ENCODE measurements at regions not wholly inside any gene's neighbourhood (a gene's known extent, or its start where the extent isn't known, plus 50 kb on each side); places are given as distances from the start of the nearest gene placed in this dataset.

- TF ChIP-seq CEBPB (IDR thresholded peaks at IDR 0.05; ENCODE audit: low read depth, low read length) (no peak), POLR2A (IDR thresholded peaks at IDR 0.05; ENCODE audit: control extremely low read depth in 1 of 2, low read depth in 2 of 2, low read length in 2 of 2) (no peak), ATF2 (IDR thresholded peaks at IDR 0.05; ENCODE audit: low read length) (no peak), CTCF (IDR thresholded peaks at IDR 0.05; ENCODE audit: control extremely low read depth in 1 of 3, insufficient read depth in 1 of 3, low read depth in 1 of 3, low read length in 3 of 3) (no peak), YY1 (IDR thresholded peaks at IDR 0.05; ENCODE audit: low read depth, low read length) (no peak), ZNF274 (IDR thresholded peaks at IDR 0.05; ENCODE audit: borderline replicate concordance, extremely low read depth, low read length) (no peak), MAX (IDR thresholded peaks at IDR 0.05) (no peak)
These were observed 506.7 kb upstream of the SGO1 start for GRCh38 chr3:20692675-20693074.
